Stimulated activated naive B cell treated with anti-CD40 and anti-IgM and Interleukin-4, amounts not matched to agents 10 μg/mL and 1 μg/mL and 100 μg/mL, for 72 hours (primary cell): ENCODE measurements at regions not wholly inside any gene's neighbourhood (a gene's known extent, or its start where the extent isn't known, plus 50 kb on each side); places are given as distances from the start of the nearest gene placed in this dataset.
A peak's percentile ranks its signal among the peaks of the same experiment; 100 is the strongest.
"Not testable (repeated sequence)": the region's sequence is repeated elsewhere in the genome, so short reads cannot be mapped to it uniquely, and the experiment has no call there.

ENCODE experiments used
- ATAC-seq, 2 donors: fragments of 150-1000 bp; cut with Tn5 transposase; replicated peaks; 2 replicates each; pipeline ENCODE4 v1.10.0; 2021; ENCODE audit warnings: moderate library complexity in 1 of 2
- DNase-seq: peaks from one replicate; pipeline ENCODE4 v3.0.0; 2021
- H3K27ac Mint-ChIP-seq: one replicate; pipeline ENCODE4 v1.8.0; 2022; ENCODE audit warnings: mild to moderate bottlenecking, mixed read lengths
- H3K27me3 Mint-ChIP-seq, 2 donors: one replicate each; pipeline ENCODE4 v1.8.0; 2022; ENCODE audit warnings: mixed read lengths in 2 of 2
- H3K36me3 Mint-ChIP-seq, 2 donors: one replicate each; pipeline ENCODE4 v1.8.0; 2022; ENCODE audit warnings: mixed read lengths in 2 of 2, mild to moderate bottlenecking in 1 of 2
- H3K4me1 Mint-ChIP-seq, 2 donors: one replicate each; pipeline ENCODE4 v1.8.0; 2022; ENCODE audit warnings: mixed read lengths in 2 of 2, mild to moderate bottlenecking in 1 of 2
- H3K4me3 Mint-ChIP-seq, 2 donors: one replicate each; pipeline ENCODE4 v1.8.0; 2022; ENCODE audit warnings: mild to moderate bottlenecking in 2 of 2, mixed read lengths in 2 of 2, moderate library complexity in 1 of 2
- H3K9me3 Mint-ChIP-seq, 2 donors: one replicate each; pipeline ENCODE4 v1.8.0; 2022; ENCODE audit warnings: mixed read lengths in 2 of 2, mild to moderate bottlenecking in 1 of 2

- Mint-ChIP-seq H3K4me3 (peak overlapping the region in 1 of 2 donors; percentile 39), H3K27ac (peak overlapping the region; percentile 80), H3K36me3 (no peaks in the 10 kb centered on the region), H3K27me3 (peaks cover 15 to 16% of the 10 kb centered on the region in 2 donors), H3K9me3 (no peaks in the 10 kb centered on the region), H3K4me1 (peaks cover 19 to 30% of the 10 kb centered on the region in 2 donors)
- DNase-seq = peak; percentile 46
- peak; percentile 99 to 100 for ATAC-seq
Measured at GRCh38 chr2:134021830-134022524, 231.9 kb upstream of the MGAT5 start.

- ATAC-seq (no peak), DNase-seq (no peak)
- no peaks in the 10 kb centered on the region for H3K9me3 Mint-ChIP-seq
- H3K27me3 Mint-ChIP-seq = peaks cover 33 to 34% of the 10 kb centered on the region in 2 donors
- no peak overlapping the region for H3K4me3 Mint-ChIP-seq
- H3K27ac Mint-ChIP-seq = no peak overlapping the region
- H3K36me3 Mint-ChIP-seq = no peaks in the 10 kb centered on the region
- H3K4me1 Mint-ChIP-seq = peaks cover 19 to 37% of the 10 kb centered on the region in 2 donors
Measured at GRCh38 chr2:134023854-134024253, 230.0 kb upstream of the MGAT5 start.

GRCh38 chr2:134027980-134028379 lies 225.9 kb upstream of the MGAT5 start:
- H3K27ac Mint-ChIP-seq = no peak overlapping the region
- no peaks in the 10 kb centered on the region for H3K9me3 Mint-ChIP-seq
- DNase-seq (no peak), ATAC-seq (no peak)
- no peaks in the 10 kb centered on the region for H3K36me3 Mint-ChIP-seq
- peaks cover 45 to 48% of the 10 kb centered on the region in 2 donors for H3K27me3 Mint-ChIP-seq
- H3K4me1 Mint-ChIP-seq = peaks cover 3 to 12% of the 10 kb centered on the region in 2 donors
- H3K4me3 Mint-ChIP-seq = peak overlapping the region in 1 of 2 donors; percentile 0

GRCh38 chr2:134029418-134029817 lies 224.5 kb upstream of the MGAT5 start:
- Mint-ChIP-seq H3K4me3 (no peak overlapping the region), H3K36me3 (no peaks in the 10 kb centered on the region), H3K27ac (no peak overlapping the region), H3K4me1 (peaks cover 0 to 7% of the 10 kb centered on the region in 2 donors), H3K9me3 (peaks cover 0 to 1% of the 10 kb centered on the region in 2 donors), H3K27me3 (peaks cover 48 to 53% of the 10 kb centered on the region in 2 donors)
- DNase-seq = no peak
- ATAC-seq = no peak

- no peak overlapping the region for H3K4me3 Mint-ChIP-seq
- H3K27ac Mint-ChIP-seq = no peak overlapping the region
Measured at GRCh38 chr2:134031539-134031938, 222.3 kb upstream of the MGAT5 start.

GRCh38 chr2:134035605-134036370 lies 218.1 kb upstream of the MGAT5 start:
- no peak for DNase-seq
- peaks cover 10 to 17% of the 10 kb centered on the region in 2 donors for H3K9me3 Mint-ChIP-seq
- H3K27ac Mint-ChIP-seq = no peak overlapping the region
- H3K27me3 Mint-ChIP-seq = peaks cover 8 to 11% of the 10 kb centered on the region in 2 donors
- H3K36me3 Mint-ChIP-seq = peaks cover 5 to 9% of the 10 kb centered on the region in 2 donors
- ATAC-seq = peak; percentile 39 to 62
- no peak overlapping the region for H3K4me3 Mint-ChIP-seq
- peaks cover 12 to 27% of the 10 kb centered on the region in 2 donors for H3K4me1 Mint-ChIP-seq

More at GRCh38 chr2:134031539-134031938, 222.3 kb upstream of the MGAT5 start:
- peaks cover 0 to 2% of the 10 kb centered on the region in 2 donors for H3K36me3 Mint-ChIP-seq
- ATAC-seq (no peak), DNase-seq (no peak)
- H3K27me3 Mint-ChIP-seq = peaks cover 41 to 49% of the 10 kb centered on the region in 2 donors
- H3K9me3 Mint-ChIP-seq = peaks cover 0 to 3% of the 10 kb centered on the region in 2 donors
- peaks cover 0 to 7% of the 10 kb centered on the region in 2 donors for H3K4me1 Mint-ChIP-seq

GRCh38 chr2:134039912-134040581 lies 213.8 kb upstream of the MGAT5 start:
- H3K36me3 Mint-ChIP-seq = peaks cover 3 to 16% of the 10 kb centered on the region in 2 donors
- H3K4me3 Mint-ChIP-seq = peak overlapping the region; percentile 30 to 46
- peak overlapping the region; percentile 37 for H3K27ac Mint-ChIP-seq
- peaks cover 0 to under 1% of the 10 kb centered on the region in 2 donors for H3K27me3 Mint-ChIP-seq
- peaks cover 17 to 25% of the 10 kb centered on the region in 2 donors for H3K9me3 Mint-ChIP-seq
- DNase-seq (no peak), ATAC-seq (peak; percentile 57 to 75)
- peaks cover 27 to 48% of the 10 kb centered on the region in 2 donors for H3K4me1 Mint-ChIP-seq

GRCh38 chr2:134040626-134041172 lies 213.2 kb upstream of the MGAT5 start:
- H3K27ac Mint-ChIP-seq = peak overlapping the region; percentile 47
- peaks cover 27 to 48% of the 10 kb centered on the region in 2 donors for H3K4me1 Mint-ChIP-seq
- H3K27me3 Mint-ChIP-seq, H3K4me3 Mint-ChIP-seq, DNase-seq: not testable (repeated sequence)
- ATAC-seq = peak; percentile 39 to 46
- peaks cover 20 to 28% of the 10 kb centered on the region in 2 donors for H3K9me3 Mint-ChIP-seq
- peaks cover 3 to 22% of the 10 kb centered on the region in 2 donors for H3K36me3 Mint-ChIP-seq

- no peak overlapping the region for H3K4me3 Mint-ChIP-seq
- peaks cover 0 to 6% of the 10 kb centered on the region in 2 donors for H3K27me3 Mint-ChIP-seq
- H3K36me3 Mint-ChIP-seq = peaks cover 3 to 23% of the 10 kb centered on the region in 2 donors
- peaks cover 27 to 48% of the 10 kb centered on the region in 2 donors for H3K4me1 Mint-ChIP-seq
- peaks cover 23 to 28% of the 10 kb centered on the region in 2 donors for H3K9me3 Mint-ChIP-seq
- peak; percentile 39 to 51 for ATAC-seq
- DNase-seq = no peak
- H3K27ac Mint-ChIP-seq = no peak overlapping the region
Measured at GRCh38 chr2:134041877-134042276, 212.0 kb upstream of the MGAT5 start.

- not testable (repeated sequence) for H3K27ac Mint-ChIP-seq, H3K27me3 Mint-ChIP-seq, ATAC-seq, DNase-seq, H3K4me3 Mint-ChIP-seq
- Mint-ChIP-seq H3K36me3 (peaks cover 3 to 21% of the 10 kb centered on the region in 2 donors), H3K4me1 (peaks cover 27 to 48% of the 10 kb centered on the region in 2 donors), H3K9me3 (peaks cover 22 to 24% of the 10 kb centered on the region in 2 donors)
Measured at GRCh38 chr2:134043028-134043427, 210.8 kb upstream of the MGAT5 start.

GRCh38 chr2:134052173-134052572 lies 201.7 kb upstream of the MGAT5 start:
- Mint-ChIP-seq H3K36me3 (peaks cover 0 to 3% of the 10 kb centered on the region in 2 donors), H3K9me3 (peaks cover 5 to 10% of the 10 kb centered on the region in 2 donors), H3K4me3 (no peak overlapping the region), H3K27me3 (peaks cover 0 to 5% of the 10 kb centered on the region in 2 donors), H3K27ac (no peak overlapping the region), H3K4me1 (peaks cover 5 to 21% of the 10 kb centered on the region in 2 donors)
- DNase-seq (no peak), ATAC-seq (no peak)

GRCh38 chr2:134056173-134056572 lies 197.7 kb upstream of the MGAT5 start:
- Mint-ChIP-seq H3K27ac (no peak overlapping the region), H3K4me1 (peaks cover 4 to 12% of the 10 kb centered on the region in 2 donors), H3K36me3 (peaks cover 0 to 6% of the 10 kb centered on the region in 2 donors), H3K27me3 (peaks cover 0 to 5% of the 10 kb centered on the region in 2 donors), H3K9me3 (peaks cover 8 to 12% of the 10 kb centered on the region in 2 donors), H3K4me3 (no peak overlapping the region)
- no peak for ATAC-seq
- DNase-seq = no peak

GRCh38 chr2:134061066-134061465 lies 192.8 kb upstream of the MGAT5 start:
- not testable (repeated sequence) for H3K27ac Mint-ChIP-seq, H3K4me1 Mint-ChIP-seq, H3K27me3 Mint-ChIP-seq, H3K4me3 Mint-ChIP-seq, ATAC-seq, DNase-seq
- H3K36me3 Mint-ChIP-seq = peaks cover 8 to 17% of the 10 kb centered on the region in 2 donors
- H3K9me3 Mint-ChIP-seq = peaks cover 16 to 21% of the 10 kb centered on the region in 2 donors
